ENCODE measurements at regions not wholly inside any gene's neighbourhood (a gene's known extent, or its start where the extent isn't known, plus 50 kb on each side); places are given as distances from the start of the nearest gene placed in this dataset.

DNA sequence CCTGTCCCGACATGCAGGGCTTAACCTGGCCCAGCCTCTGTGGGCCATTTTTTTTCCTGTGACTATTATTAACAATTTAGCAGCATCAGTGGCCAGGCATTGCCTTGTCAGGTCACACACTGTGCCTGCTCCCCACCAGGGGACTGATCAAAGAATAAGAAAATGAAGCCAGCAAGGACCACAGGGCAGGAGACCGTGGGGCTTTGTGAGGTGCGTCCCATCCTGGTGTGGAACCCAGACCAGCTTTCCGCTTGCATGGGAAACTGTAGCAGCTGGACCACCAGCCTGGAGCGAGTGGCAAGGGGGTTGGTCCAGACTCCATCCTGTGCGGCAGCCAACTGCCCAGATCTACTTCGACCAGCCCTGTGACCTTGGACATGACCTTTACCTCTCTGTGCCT is 218.3 kb downstream of the ANKRD60 start:
- Histone ChIP-seq H3K9me3 (ENCODE audit: control insufficient read depth in 2 of 3, insufficient read depth in 1 of 3, low read length in 3 of 3) (peaks cover 0 to 1% (median 0%) of the 10 kb centered on the region in 3 donors), H3K36me3 (ENCODE audit: control insufficient read depth in 2 of 3, insufficient read depth in 3 of 3, low read length in 3 of 3) (no peaks in the 10 kb centered on the region), H3K4me3 (ENCODE audit: low read length in 3 of 3) (no peak overlapping the region), H3K27me3 (ENCODE audit: control insufficient read depth, insufficient read depth, low read length) (no peaks in the 10 kb centered on the region), H3K9ac (ENCODE audit: low read length in 3 of 3) (no peak overlapping the region), H3K27ac (ENCODE audit: low read depth in 2 of 2, low read length in 2 of 2) (no peak overlapping the region), H3K4me1 (ENCODE audit: control insufficient read depth in 2 of 3, insufficient read depth in 2 of 3, low read depth in 1 of 3, low read length in 3 of 3) (no peaks in the 10 kb centered on the region)
- TF ChIP-seq, protein P1, sequence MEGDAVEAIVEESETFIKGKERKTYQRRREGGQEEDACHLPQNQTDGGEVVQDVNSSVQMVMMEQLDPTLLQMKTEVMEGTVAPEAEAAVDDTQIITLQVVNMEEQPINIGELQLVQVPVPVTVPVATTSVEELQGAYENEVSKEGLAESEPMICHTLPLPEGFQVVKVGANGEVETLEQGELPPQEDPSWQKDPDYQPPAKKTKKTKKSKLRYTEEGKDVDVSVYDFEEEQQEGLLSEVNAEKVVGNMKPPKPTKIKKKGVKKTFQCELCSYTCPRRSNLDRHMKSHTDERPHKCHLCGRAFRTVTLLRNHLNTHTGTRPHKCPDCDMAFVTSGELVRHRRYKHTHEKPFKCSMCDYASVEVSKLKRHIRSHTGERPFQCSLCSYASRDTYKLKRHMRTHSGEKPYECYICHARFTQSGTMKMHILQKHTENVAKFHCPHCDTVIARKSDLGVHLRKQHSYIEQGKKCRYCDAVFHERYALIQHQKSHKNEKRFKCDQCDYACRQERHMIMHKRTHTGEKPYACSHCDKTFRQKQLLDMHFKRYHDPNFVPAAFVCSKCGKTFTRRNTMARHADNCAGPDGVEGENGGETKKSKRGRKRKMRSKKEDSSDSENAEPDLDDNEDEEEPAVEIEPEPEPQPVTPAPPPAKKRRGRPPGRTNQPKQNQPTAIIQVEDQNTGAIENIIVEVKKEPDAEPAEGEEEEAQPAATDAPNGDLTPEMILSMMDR (IDR thresholded peaks at IDR 0.05; ENCODE audit: borderline replicate concordance, extremely low read depth, insufficient read depth), result no peak
- DNase-seq (peak in 1 of 5 donors; percentile 19), FAIRE-seq (no peak)
- intact Hi-C loops (cut with DNase I), result no loop called here

DNA sequence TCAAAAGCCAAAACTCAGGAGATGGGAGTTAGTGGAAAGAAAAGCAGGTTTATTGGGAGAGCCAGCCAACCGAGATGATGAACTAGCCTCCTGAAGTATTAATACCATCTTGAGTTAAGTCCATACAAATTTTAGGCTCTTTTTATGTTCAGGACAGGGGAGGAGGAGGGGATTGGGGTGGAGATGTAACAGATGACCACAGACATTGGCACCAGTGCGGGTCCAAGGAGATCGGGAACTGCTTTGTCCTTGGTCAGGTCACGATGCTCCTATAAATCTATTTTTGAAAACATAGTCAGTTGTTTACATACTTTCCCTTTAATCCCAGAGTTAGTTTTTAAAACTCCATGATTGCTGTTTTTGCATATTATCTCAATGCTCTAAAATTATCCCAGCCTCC is 219.6 kb downstream of the ANKRD60 start:
- H3K9ac ChIP-seq (ENCODE audit: low read length in 3 of 3), result no peak overlapping the region
- H3K9me3 ChIP-seq (ENCODE audit: control insufficient read depth in 2 of 3, insufficient read depth in 1 of 3, low read length in 3 of 3), result no peaks in the 10 kb centered on the region
- no peak overlapping the region for H3K4me3 ChIP-seq (ENCODE audit: low read length in 3 of 3)
- no peaks in the 10 kb centered on the region for H3K4me1 ChIP-seq (ENCODE audit: control insufficient read depth in 2 of 3, insufficient read depth in 2 of 3, low read depth in 1 of 3, low read length in 3 of 3)
- no peak overlapping the region for H3K27ac ChIP-seq (ENCODE audit: low read depth in 2 of 2, low read length in 2 of 2)
- TF ChIP-seq, protein P1 (IDR thresholded peaks at IDR 0.05; ENCODE audit: borderline replicate concordance, extremely low read depth, insufficient read depth), result no peak
- DNase-seq (peak in 1 of 5 donors; percentile 4), FAIRE-seq (no peak)
- intact Hi-C loops (cut with DNase I), result no loop called here
- H3K36me3 ChIP-seq (ENCODE audit: control insufficient read depth in 2 of 3, insufficient read depth in 3 of 3, low read length in 3 of 3), result no peaks in the 10 kb centered on the region
- H3K27me3 ChIP-seq (ENCODE audit: control insufficient read depth, insufficient read depth, low read length), result no peaks in the 10 kb centered on the region

DNA sequence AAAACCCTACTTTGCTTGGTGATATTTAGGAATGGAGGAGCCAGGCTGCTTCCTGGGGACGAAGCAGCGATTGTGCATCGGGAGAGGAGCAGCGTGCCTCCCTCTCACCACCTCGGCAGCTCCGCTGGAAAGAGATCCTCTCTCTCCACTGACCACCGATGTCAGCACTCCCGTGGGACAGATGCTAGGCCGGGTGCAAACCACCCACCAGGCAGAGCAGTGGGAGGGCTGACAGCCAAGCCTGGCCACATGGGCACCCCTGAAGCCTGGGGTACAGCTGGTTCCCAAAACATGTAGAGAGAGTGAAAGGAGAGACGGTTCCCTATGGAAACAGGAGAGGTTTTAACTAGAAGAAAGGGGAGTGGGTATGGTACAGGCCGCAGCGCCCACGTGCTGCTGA is 220.0 kb downstream of the ANKRD60 start:
- H3K4me3 ChIP-seq (ENCODE audit: low read length in 3 of 3), result no peak overlapping the region

More for the DNA sequence above, 220.0 kb downstream of the ANKRD60 start:
- Histone ChIP-seq H3K9ac (ENCODE audit: low read length in 3 of 3) (no peak overlapping the region), H3K9me3 (ENCODE audit: control insufficient read depth in 2 of 3, insufficient read depth in 1 of 3, low read length in 3 of 3) (no peaks in the 10 kb centered on the region), H3K27ac (ENCODE audit: low read depth in 2 of 2, low read length in 2 of 2) (no peak overlapping the region), H3K36me3 (ENCODE audit: control insufficient read depth in 2 of 3, insufficient read depth in 3 of 3, low read length in 3 of 3) (no peaks in the 10 kb centered on the region), H3K4me1 (ENCODE audit: control insufficient read depth in 2 of 3, insufficient read depth in 2 of 3, low read depth in 1 of 3, low read length in 3 of 3) (no peaks in the 10 kb centered on the region), H3K27me3 (ENCODE audit: control insufficient read depth, insufficient read depth, low read length) (no peaks in the 10 kb centered on the region)
- intact Hi-C loops (cut with DNase I), result no loop called here
- TF ChIP-seq, protein P1 (IDR thresholded peaks at IDR 0.05; ENCODE audit: borderline replicate concordance, extremely low read depth, insufficient read depth), result no peak
- DNase-seq, result peak in 1 of 5 donors; percentile 11
- FAIRE-seq, result no peak

Measured in kidney (tissue), 13 donors.